Body of pancreas (tissue), 4 donors: ENCODE measurements at regions not wholly inside any gene's neighbourhood (a gene's known extent, or its start where the extent isn't known, plus 50 kb on each side); places are given as distances from the start of the nearest gene placed in this dataset.

ENCODE experiments used
- CTCF ChIP-seq, 7 experiments: fragments of 450-650 bp in 4 of 7; fragments of 200-600 bp in 3 of 7; sonication (generic) in 3 of 7; IDR thresholded peaks; one replicate each; pipeline ENCODE4 v1.5.1; 2016 to 2019; ENCODE audit warnings: antibody characterized with exemption in 7 of 7
- POLR2A ChIP-seq, 3 donors: fragments of 450-650 bp; IDR thresholded peaks; one replicate each; pipeline ENCODE4 v1.6.1; 2016; ENCODE audit warnings: antibody characterized with exemption in 3 of 3, mild to moderate bottlenecking in 2 of 3

GRCh38 chr4:132056496-132056895 lies 1092.6 kb upstream of the PCDH10 start:
- TF ChIP-seq POLR2A (IDR thresholded peaks at IDR 0.05) (no peak), CTCF (IDR thresholded peaks at IDR 0.05) (no peak)
